Right lung (tissue), 2 donors: ENCODE measurements at regions not wholly inside any gene's neighbourhood (a gene's known extent, or its start where the extent isn't known, plus 50 kb on each side); places are given as distances from the start of the nearest gene placed in this dataset.

Experiments used
- DNase-seq, 2 donors: peaks; one replicate each; pipeline ENCODE4 v3.0.0-alpha.2; 2013

DNA sequence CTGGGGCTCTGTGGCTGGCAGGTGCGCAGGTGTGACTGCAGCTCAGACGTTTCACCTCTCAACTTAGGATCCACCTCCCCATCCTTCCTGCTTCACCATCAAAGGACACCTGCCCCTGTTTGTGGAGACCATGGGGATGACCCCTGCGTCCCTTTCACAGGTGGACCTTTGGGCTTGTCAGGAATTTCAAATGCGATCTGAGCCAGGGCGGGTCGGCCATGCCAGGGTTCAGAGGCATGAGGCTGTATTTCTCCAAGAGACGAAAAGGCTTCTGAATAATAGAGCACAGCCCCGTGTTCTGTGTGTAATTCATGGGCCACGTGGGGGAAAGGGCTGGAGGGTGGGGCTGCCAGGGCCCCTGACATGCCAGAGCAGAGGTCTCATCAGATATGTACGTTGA lies 668.0 kb downstream of the BRD1 start:
- no peak for DNase-seq

DNA sequence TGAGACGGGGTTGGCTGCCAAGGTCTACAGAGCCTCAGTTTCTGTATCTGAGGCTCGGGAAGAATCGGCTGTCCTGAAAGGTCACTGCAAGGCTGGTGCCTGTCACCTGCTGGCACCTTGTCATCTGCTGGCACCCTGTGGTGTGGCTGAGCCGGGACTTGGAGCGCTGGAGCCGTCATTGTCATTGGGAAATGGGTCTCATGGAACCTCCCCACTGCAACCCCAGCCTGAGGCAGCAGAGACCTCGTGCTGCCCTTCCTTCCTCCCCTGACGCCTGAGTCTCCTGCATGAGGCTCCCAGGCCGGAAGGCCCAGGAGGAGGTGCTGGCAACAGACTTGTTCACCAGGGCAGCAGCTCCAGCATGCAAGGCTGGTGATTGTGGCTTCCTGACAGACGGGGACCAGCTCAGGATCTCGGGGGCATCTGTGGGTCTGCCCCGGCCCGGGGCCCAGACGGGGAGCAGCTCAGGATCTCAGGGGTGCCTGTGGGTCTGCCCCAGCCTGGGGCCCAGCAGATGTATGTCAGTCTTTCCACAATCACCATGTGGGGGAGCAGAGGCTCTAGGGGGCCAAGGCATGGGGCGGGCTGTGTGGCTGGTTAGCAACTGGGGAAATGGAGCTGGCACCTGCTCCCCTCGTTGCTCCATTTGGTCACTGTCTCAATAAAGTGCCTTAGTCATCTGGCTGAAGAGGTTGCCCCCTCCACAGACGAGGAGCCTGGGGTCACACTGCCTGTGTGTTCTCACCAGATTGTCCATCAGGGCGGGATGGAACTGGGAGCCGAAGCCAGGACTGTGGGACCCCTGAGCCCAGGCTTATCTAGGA lies 668.7 kb downstream of the BRD1 start:
- no peak for DNase-seq

DNA sequence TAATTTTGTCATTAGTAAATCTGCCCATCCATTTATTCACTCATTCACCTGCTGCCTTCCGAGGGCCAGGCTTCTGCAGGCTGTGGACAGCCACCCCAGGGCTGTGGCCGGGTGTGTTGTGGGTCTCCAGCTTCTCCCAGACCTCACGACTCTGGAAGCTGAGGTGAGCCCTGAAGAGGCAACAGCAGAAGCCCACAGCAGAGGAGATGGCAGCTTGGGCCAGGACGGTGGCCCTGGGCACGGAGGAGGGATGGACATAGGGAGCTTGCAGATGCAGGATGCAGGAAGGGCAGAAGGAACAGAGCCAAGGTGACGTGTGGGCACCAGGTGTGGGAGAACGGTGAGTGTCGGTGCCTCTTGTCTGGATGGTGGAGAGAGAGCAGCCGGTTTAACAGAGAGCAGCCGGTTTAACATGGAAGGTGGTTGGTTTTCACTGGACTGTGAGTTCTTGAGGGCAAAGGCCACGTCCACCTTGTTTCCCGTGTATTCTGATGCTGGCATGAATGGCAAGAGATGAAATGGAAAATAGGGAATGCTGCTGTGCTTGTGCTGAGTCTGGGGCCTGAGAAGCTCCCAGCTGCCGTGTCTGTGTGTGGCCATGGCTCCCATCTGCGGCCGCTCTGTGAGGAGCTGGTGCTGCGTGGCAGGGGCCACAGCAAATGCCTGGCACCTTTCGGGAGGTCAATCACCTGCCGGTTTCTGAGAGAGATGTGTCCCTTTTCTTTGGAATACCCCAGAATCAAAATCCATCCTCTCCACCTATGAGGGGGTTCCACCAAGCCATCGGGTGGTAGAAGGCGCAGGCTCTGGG lies 669.9 kb downstream of the BRD1 start:
- no peak for DNase-seq

DNA sequence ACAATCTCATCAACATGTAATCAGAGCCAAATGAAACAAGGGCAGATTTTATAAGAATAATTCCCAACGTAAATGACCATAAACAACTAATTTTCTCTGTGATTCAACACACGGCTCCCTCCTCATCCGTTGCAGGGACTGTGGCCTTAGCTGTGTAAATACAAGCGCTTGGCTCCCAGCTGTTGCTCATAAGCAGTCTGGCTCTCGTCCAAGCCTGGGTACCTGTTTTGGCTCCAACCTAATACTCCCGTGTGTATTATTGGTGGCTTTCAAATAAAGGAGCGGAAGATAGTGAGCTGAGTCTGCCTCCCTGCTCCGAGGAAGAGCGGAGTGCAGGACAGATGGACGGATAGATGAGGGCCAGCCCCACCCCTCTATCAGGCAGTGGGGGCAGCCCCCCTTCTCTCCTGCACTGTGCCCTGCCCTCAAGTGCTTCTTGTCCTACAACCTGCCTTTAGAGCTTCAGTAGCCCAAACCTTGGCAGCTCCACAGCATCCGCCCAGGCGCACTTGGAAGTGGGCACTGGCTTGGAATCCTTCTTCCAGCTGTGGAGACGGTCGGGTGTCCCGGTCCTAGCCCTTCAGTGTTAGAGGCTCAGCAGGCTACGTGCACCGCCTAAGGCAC lies 670.9 kb downstream of the BRD1 start:
- peak; percentile 6 to 7 for DNase-seq

DNA sequence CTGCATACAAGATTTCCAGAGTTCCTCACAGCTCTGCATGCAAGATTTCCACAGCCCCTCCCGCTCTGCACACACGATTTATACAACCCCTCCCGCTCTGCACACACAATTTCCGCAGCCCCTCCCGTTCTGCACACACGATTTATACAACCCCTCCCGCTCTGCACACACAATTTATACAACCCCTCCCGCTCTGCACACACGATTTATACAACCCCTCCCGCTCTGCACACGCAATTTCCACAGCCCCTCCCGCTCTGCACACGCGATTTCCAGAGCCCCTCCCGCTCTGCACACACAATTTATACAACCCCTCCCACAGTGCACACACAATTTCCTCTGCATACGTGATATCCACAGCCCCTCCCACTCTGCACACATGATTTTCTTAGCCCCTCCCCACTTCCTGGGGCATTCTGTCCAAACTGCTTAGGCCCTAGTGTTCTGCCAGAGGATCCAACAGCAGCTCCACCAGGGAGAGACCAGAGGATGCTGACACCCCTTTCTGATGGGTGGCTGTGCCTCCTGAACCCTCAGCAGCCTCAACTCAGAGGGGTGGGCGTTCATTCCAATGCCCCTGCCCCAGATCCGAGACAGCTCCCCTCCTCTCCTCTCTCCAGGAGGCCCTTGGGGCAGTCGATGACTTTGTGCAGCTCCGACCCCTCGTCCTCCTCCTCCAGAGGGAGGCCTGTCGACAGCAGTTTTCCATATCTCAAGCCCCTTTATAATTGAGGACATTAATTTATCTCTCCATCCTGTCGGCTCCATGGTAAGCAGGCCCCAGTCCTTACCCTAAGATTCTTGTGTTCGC lies 671.7 kb downstream of the BRD1 start:
- DNase-seq, result no peak

DNA sequence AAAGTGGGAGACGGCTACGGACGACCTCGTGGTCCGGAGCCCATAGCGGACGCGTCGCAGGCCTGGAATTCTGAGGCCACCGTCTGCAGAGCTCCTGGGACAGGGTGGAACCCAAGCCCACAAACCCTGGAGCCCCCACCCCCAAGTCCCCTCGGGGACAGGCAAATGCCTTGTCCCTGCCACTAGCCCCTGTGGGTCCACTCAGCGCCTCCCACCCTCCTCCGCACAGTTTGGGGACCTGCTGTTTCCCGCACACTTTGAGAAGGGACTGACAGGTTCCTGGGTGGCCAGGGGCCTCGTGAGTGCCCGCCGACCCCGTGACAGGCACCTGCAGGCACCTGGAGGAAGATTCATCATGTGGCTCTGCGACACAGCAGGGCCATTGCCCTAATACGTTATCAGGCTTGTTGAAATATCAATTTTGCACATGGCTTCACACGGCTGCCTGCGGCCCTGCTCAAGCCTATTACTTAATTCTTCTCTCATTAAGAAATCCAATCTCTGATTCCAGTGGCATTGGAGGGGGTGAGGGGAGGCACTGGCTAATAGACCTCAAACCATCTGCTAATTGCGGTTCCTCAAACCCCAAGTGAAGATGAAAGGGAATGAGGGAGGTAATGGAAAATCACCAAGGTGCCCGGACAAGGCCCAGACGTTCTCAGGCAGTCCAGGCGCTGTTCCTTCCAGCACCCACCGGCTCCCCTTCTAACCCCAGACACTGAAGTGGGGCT lies 672.5 kb downstream of the BRD1 start:
- DNase-seq, result no peak

DNA sequence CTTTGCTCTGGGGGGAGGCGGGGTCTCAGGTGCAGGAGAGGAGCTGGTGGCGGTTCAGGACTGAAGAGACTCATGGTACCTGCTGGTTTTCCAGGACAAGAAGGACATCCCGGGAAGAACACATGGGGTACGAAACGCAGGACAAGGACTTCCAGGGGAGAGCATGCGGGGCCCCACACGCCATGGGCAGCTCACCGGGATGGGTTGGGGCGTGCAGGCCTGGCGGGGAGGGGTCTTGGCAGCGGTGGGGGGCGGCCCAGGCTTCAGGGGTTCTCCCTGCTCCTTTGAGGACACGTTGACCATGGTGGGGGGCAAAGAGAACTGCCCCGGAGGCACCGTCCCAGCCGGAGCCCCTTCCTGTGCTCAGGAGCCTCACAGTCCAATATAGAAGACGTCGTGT lies 673.2 kb downstream of the BRD1 start:
- no peak for DNase-seq

DNA sequence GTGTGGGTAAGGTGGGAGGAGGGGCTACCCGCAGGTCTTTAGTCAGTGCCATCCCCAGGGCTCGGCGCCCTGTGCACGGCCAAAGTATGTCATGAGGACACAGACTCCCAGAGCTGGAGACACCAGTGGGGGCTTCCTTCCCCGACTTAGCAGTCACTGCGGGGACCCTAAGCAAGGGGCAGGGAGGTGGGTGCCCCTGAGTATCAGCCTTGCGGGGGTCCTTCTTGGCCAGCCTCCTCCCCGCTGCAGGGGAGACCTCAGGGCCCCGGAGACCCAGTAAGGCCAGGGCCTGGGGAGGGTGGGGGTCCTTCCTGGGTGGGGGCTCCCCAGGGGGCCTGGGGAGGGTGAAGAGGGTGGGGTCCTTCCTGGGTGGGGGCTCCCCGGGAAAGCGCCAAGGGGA lies 673.8 kb downstream of the BRD1 start:
- no peak for DNase-seq

DNA sequence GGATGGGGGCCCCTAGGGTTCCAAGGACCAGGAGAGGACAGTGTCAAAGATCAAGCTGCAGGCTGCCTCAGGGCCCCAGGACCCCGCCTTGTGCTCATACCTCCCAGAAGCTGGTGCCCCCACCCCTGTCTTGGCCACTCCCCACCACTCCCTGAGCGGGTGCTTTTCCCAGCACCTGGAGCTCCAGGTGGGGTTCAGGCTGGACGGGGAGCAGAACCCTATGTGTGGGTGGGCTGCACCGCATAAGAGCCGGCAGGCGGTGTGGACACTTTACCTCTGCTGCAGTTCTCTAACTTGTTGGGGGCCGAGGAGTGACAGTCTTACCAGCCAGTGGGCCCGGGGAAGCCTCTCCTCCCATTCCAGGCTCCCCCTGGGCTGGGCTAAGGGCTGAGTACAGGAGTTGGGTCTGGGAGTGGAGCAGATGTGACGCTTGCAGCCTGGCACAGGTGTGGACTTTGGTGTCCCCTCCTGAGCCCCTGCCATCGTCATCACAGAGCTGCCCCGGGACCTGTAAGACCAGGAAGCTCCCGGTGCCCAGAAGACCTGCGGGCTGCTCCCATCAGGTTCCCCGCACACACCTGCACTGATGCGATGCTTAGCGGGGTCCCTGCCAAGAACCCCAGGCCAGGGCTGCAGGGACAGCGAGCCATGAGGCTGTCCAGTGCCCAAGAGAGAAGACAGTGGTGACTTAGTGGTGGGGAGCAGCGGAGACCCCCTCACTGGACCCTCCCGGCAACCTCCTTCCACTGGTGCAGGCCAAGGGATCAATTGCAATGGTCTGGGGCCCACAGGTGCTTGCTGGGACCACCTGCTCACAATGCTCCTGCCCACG lies 674.5 kb downstream of the BRD1 start:
- DNase-seq, result no peak

DNA sequence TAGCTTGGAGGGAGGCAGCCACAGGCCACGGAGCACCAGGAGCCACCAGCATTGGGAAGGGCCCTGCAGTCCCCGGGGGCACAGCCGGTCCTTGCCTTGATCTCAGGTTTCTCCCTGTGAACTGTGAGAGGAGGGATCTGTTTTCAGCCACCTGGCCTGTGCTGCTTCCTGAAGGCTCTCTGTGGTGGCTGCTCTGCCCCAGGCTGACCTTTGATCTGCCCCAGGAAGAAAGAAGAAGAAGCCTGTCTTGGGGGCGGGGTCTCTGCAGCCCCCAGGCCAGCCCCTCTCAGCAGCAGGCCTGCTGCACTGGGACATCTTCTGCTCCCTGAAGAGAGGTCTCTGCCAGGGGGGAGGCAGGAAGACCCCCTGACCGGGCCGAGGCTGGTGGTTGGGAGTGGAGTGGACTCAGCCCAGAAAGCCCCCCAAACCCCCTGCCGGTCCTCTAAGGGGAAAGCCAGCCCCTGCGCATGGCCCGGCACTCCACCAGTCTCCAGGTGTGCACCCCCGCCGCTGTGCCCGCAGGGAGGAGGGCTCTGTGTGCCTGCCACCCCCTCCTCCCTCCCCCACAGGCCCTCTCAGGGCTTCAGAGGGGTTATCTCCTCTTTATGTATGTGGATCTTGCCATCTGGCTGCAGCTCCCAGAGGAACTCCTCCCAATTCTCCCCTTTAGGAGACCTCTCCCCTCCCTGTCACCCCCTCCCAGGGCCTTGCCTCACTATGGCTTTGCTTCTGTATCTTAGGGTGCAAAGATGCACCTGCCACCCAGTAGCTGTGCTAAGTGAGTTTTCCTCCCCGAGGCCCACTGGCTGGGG lies 675.3 kb downstream of the BRD1 start:
- no peak for DNase-seq

DNA sequence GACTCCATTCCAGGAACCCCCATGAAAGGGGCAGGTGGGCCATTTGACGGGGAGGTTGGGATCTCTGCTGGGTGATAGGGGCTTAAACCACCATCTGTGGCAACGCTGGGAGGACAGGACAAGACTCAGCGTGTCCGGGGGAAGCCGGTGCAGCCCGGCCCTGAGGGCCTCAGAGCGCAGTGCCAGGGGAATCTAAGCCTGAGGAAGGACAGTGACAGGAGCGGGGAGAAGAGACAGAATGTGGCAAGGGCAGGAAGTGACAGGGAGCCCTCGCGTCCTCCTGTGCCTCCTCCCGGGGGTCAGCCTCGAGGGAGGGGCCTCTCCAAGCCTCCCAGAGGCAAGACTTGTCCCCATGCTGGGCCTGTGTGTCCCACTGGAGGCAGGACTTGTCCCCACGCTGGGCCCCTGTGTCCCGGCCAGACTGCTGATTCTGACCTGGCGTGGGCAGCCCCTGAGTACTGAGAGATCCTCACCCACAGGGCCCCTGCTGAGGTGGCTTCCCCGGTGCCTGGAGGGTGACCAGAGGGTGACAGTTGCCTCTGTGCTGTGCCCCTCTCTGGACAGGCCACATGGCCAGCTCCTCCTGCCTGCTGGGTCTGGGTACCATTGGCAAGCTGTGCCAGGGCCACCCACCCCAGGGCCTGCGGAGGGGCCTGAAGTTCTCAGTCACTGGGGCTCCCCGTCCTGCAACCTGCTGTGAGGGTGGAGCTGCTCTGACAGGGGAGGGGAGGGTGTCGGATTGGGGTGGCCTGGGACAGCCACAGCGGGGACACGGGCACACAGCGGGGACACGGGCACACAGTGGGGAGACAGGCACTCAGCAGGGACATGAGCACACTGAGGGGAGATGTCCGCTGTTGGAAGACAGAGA lies 676.2 kb downstream of the BRD1 start:
- no peak for DNase-seq

DNA sequence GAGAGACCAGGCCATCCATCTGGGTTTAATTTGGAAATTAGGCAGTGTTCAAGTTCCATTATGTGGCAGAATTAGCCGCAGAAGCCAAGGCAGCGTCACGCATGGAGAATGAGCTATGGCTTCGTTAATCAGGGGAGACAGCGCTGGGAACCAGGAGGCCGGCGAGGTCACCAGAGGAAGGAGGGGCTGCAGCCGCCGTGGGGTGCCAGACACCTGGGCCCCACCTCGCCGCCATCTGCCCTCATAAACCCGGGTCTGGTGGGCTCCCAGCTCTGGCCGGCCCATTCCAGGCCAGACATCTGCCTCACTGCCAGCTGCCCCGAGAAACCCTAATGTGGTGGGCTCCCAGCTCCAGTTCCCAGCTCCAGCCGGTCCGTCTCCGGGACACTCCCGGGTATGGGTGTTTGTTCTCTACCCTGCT lies 676.9 kb downstream of the BRD1 start:
- DNase-seq, result no peak

DNA sequence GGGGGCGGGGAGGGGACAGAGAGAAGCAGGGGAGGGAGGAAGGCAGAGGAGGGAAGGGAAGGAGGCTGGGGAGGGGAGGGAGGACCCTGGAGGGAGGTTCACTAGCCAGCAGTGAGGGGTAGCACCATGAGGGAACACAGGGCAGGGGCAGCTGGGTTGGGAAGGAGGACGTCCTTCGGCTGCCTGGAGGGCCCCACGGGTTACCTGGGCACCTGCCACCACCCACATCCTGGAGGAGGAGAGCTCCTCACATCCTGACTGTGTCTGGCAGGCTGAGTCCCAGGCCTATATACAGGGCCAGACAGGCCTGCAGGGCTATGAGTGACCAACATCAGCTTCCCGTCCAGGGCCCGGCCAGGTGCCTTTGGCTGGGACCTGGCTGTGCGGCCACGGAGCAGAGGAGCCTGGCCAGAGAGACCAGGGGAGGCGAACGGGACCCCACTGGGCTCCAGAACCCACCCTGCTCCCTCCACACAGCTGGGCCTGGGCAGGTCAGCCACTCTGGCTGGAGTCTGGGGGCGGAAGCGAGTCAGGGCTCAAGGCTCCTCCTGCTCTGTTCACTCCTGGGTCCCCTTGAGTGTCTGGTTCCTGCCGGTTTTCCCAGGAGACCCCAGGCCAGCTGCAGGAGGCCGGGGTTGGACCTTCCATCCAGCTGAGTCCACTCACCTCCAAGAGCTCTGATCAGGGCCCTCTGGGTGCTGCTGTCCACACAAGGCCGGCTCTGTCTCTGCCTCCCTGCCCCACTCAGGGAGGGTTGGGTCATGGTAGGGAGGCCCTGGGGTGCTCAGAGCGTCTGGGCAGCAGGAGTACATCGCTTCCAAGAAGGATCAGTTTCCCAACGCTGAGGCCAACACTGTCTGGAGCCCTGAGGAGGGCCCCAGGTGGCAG lies 677.7 kb downstream of the BRD1 start:
- DNase-seq, result no peak

DNA sequence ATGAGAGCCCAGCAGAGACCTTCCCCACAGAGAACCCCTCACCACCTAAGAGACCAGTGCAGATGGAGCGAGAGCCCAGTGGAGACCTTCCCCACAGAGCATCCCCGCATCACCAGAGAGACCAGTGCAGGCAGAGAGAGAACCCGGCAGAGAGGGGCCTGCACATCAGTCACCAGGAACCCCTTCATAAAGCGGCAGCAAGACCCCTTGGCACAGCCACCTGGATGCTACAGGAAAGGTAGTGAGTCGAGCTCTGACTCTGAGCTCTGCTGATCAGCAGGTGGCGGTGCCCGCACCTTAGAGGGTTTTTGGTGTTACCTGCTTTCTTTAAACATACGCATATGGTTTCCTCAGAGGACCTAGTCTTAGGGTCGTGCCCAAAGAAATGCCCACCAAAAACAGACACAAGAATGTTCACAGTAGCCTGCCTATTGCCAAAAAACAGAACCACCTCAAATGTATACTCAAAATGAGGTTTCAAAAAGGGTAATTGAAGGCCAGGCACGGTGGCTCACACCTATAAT lies 678.7 kb downstream of the BRD1 start:
- no peak for DNase-seq

DNA sequence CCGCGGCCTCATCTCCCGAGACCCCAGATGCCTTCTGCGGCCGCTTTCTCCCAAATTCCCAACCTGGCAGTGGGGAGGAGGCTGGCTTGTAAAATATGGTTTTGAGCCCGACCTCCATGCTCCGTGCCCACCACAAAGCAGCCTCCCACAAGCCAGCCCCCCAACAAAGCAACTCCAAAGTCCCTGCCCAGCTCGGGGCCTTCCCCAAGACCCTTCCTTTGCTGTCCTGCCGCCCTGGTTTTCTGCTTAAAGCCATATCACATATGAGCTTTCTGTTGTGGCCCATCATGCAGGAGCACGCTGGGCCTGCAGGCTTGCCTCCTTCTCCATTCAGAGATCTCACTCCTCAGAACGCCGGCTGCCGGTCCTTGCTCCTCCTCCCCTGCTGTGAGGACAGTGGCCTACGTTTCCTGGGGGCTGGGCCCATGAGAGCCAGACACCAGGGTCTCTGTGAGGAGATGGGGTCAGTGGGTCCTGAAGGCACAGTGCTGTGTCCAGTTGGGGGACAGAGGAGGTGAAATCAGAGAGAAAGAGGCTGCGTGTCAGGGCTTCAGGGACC lies 680.0 kb downstream of the BRD1 start:
- DNase-seq, result no peak

DNA sequence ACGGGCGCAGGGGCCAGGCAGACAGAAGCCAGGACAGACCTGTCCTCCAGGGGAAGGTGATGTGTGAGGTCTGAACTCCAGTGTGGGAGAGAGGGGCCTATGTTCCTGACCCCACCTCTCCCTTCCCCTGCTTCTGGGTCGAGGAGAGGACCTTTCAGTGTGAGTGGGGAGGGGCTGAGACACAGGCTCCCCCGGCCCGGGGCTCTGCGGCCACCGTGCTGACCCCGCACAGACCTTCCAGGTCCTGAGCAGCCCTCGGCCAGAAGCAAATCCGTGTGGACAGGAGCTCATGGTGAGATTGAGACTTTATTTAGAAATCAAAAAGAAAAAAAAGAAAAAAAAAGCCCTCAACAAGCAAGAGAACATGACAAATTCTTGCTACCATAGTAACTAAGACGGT lies 680.5 kb downstream of the BRD1 start:
- no peak for DNase-seq

DNA sequence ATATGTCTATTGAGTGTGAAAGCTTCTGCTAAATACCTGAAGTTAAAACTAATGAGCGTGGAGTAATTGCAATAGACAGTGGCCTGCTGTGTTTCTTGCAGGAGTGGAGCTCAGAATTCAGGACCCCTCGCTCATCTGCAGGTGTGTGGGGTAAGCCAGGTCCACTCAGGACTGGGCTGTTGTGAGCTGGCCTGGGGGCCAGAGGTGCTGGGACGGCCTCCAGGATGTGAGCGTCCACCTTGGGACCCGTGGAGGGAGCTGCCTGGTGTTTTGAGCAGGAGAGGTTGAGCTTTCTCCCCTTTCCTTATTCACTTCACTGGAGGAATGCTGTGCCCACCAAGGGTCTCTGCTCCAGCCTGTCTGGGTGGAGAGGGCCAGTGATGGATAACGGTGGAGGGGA lies 681.2 kb downstream of the BRD1 start:
- DNase-seq, result no peak
